Activated CD8-positive, alpha-beta T cell treated with anti-CD3 and anti-CD28 coated beads for 36 hours (primary cell): ENCODE measurements at regions not wholly inside any gene's neighbourhood (a gene's known extent, or its start where the extent isn't known, plus 50 kb on each side); places are given as distances from the start of the nearest gene placed in this dataset.
A peak's percentile ranks its signal among the peaks of the same experiment; 100 is the strongest.

Source experiments
- ATAC-seq: fragments of 200-7000 bp; cut with Tn5 transposase; one replicate; pipeline ENCODE4 v1.10.0; 2021; ENCODE audit warnings: mild to moderate bottlenecking, moderate library complexity
- CTCF ChIA-PET: fragments of 350-600 bp; sonication (Branson Sonifier 250); formaldehyde crosslinking; loops from one replicate; lab custom pipeline; 2021; ENCODE audit warnings: antibody characterized with exemption; lab: Charles Lee
- POLR2A ChIA-PET: fragments of 350-600 bp; sonication (Branson Sonifier 250); formaldehyde crosslinking; loops from one replicate; lab custom pipeline; 2021; ENCODE audit warnings: antibody characterized with exemption; lab: Charles Lee
- DNase-seq: peaks from one replicate; pipeline ENCODE4 v3.0.0-alpha.2; 2020
- H3K27ac Mint-ChIP-seq: one replicate; pipeline ENCODE4 v1.8.0; 2021; ENCODE audit warnings: mild to moderate bottlenecking, mixed read lengths
- H3K27me3 Mint-ChIP-seq: one replicate; pipeline ENCODE4 v1.8.0; 2021; ENCODE audit warnings: mixed read lengths
- H3K36me3 Mint-ChIP-seq: one replicate; pipeline ENCODE4 v1.8.0; 2021; ENCODE audit warnings: low read depth, mixed read lengths
- H3K4me1 Mint-ChIP-seq: one replicate; pipeline ENCODE4 v1.8.0; 2021; ENCODE audit warnings: low read depth, mixed read lengths
- H3K4me3 Mint-ChIP-seq: one replicate; pipeline ENCODE4 v1.8.0; 2021; ENCODE audit warnings: mild to moderate bottlenecking, moderate library complexity, mixed read lengths
- H3K9me3 Mint-ChIP-seq: one replicate; pipeline ENCODE4 v1.8.0; 2021; ENCODE audit warnings: mixed read lengths
- CTCF ChIP-seq: fragments of 200-600 bp; IDR thresholded peaks from one replicate; pipeline ENCODE4 v1.8.0; 2022; ENCODE audit warnings: antibody characterized with exemption, mild to moderate bottlenecking
- intact Hi-C: fragments of 100-400 bp; cut with micrococcal nuclease; formaldehyde crosslinking; loops from one replicate; pipeline ENCODE4 v1.10.0; 2022

- no peak overlapping the region for H3K27ac Mint-ChIP-seq
- no peak for DNase-seq
- no peak for ATAC-seq
- H3K4me1 Mint-ChIP-seq, result no peaks in the 10 kb centered on the region
- no peak overlapping the region for H3K4me3 Mint-ChIP-seq
- intact Hi-C loops, result no loop called here
- H3K9me3 Mint-ChIP-seq, result no peaks in the 10 kb centered on the region
- no peak for TF ChIP-seq CTCF
- H3K27me3 Mint-ChIP-seq, result peaks cover 15% of the 10 kb centered on the region
- ChIA-PET CTCF (interaction anchor here (3.2 to 3.4 kb wide), 2 partner anchors 17 kb away, joined by 11 to 20 read pairs; no protein-coding TSS in a partner anchor), POLR2A (no interaction called here)
- H3K36me3 Mint-ChIP-seq, result no peaks in the 10 kb centered on the region
Measured at GRCh38 chr2:94939349-94939748, 68.1 kb downstream of the TEKT4 start.

- intact Hi-C loops, result no loop called here
- H3K4me1 Mint-ChIP-seq, result no peaks in the 10 kb centered on the region
- H3K27ac Mint-ChIP-seq, result no peak overlapping the region
- peaks cover 9% of the 10 kb centered on the region for H3K27me3 Mint-ChIP-seq
- DNase-seq (no peak), ATAC-seq (no peak)
- no peak for TF ChIP-seq CTCF
- H3K4me3 Mint-ChIP-seq, result no peak overlapping the region
- H3K36me3 Mint-ChIP-seq, result no peaks in the 10 kb centered on the region
- H3K9me3 Mint-ChIP-seq, result peaks cover 4% of the 10 kb centered on the region
- ChIA-PET POLR2A (no interaction called here), CTCF (interaction anchor here (2.2 kb wide), 1 partner anchor 10 kb away, joined by 16 read pairs; no protein-coding TSS in a partner anchor)
Measured at GRCh38 chr2:94947097-94948016, 76.1 kb downstream of the TEKT4 start.

GRCh38 chr2:94955702-94956101 lies 69.8 kb upstream of the MAL start:
- Mint-ChIP-seq H3K36me3 (no peaks in the 10 kb centered on the region), H3K4me3 (no peak overlapping the region), H3K27me3 (peaks cover 35% of the 10 kb centered on the region), H3K4me1 (no peaks in the 10 kb centered on the region), H3K27ac (no peak overlapping the region), H3K9me3 (no peaks in the 10 kb centered on the region)
- ChIA-PET POLR2A (no interaction called here), CTCF (interaction anchor here (1.0 to 4.1 kb wide), 15 partner anchors 12 to 164 kb away, joined by 3 to 20 read pairs (median 10); no protein-coding TSS in a partner anchor)
- intact Hi-C loops, result loop anchor here (5.0 kb wide), 1 partner anchor 83 kb away; the partner anchor contains the start of gene TEKT4
- TF ChIP-seq CTCF, result no peak
- ATAC-seq (no peak), DNase-seq (no peak)

- Mint-ChIP-seq H3K4me3 (no peak overlapping the region), H3K27me3 (peaks cover 34% of the 10 kb centered on the region), H3K36me3 (no peaks in the 10 kb centered on the region), H3K4me1 (no peaks in the 10 kb centered on the region), H3K9me3 (no peaks in the 10 kb centered on the region), H3K27ac (no peak overlapping the region)
- ATAC-seq, result peak; percentile 64
- peak; percentile 95 for TF ChIP-seq CTCF
- intact Hi-C loops, result loop anchor here (5.0 kb wide), 1 partner anchor 85 kb away; the partner anchor contains the start of gene TEKT4
- ChIA-PET CTCF (interaction anchor here (0.6 to 4.1 kb wide), 36 partner anchors 9 to 226 kb away, joined by 3 to 20 read pairs (median 5); no protein-coding TSS in a partner anchor), POLR2A (interaction anchor here (0.7 kb wide), 1 partner anchor 77 kb away, joined by 3 read pairs; no protein-coding TSS in a partner anchor)
- DNase-seq, result peak; percentile 59
Measured at GRCh38 chr2:94956797-94957391, 68.6 kb upstream of the MAL start.
